PC-3 (cell line): ENCODE measurements at regions not wholly inside any gene's neighbourhood (a gene's known extent, or its start where the extent isn't known, plus 50 kb on each side); places are given as distances from the start of the nearest gene placed in this dataset.

Experiments used
- ATAC-seq: fragments of 200-7000 bp; cut with Tn5 transposase; 2 replicates; pipeline ENCODE4 v1.9.1; 2020; ENCODE audit warnings: mild to moderate bottlenecking, moderate library complexity
- BruUV-seq: library from RNA; stranded (reverse); fragments of 400-500 nt; replicated peaks from 2 replicates; lab custom pipeline; 2021; lab: Mats Ljungman, UMichigan
- CTCF ChIA-PET: fragments of 300-600 bp; sonication (Branson Sonifier 250); formaldehyde crosslinking; loops from one replicate; lab custom pipeline; 2022; ENCODE audit warnings: antibody characterized with exemption; lab: Charles Lee
- POLR2A ChIA-PET: fragments of 300-600 bp; sonication (Branson Sonifier 250); formaldehyde crosslinking; loops from one replicate; lab custom pipeline; 2022; ENCODE audit warnings: antibody characterized with exemption; ENCODE audit not compliant: unreplicated experiment; lab: Charles Lee
- DNase-seq: peaks from one replicate; pipeline ENCODE4 v3.0.0-alpha.2; 2015
- H2AFZ ChIP-seq: fragments of 300-600 bp; sonication (generic); 2 replicates; pipeline ENCODE4 v1.6.0; 2016; ENCODE audit warnings: antibody characterized with exemption, low read length
- H3F3A ChIP-seq: fragments of 300-600 bp; sonication (generic); one replicate; pipeline ENCODE4 v1.6.0; 2017; ENCODE audit warnings: antibody characterized with exemption, low read length, control low read depth, mild to moderate bottlenecking; ENCODE audit not compliant: unreplicated experiment
- H3K27ac ChIP-seq: fragments of 300-600 bp; sonication (generic); 2 replicates; pipeline ENCODE4 v1.5.1; 2016; ENCODE audit warnings: mild to moderate bottlenecking, low read length
- H3K27me3 ChIP-seq: fragments of 300-600 bp; sonication (generic); 2 replicates; pipeline ENCODE4 v1.6.1; 2016; ENCODE audit warnings: low read length, mixed read lengths
- H3K36me3 ChIP-seq: fragments of 300-600 bp; sonication (generic); 2 replicates; pipeline ENCODE4 v1.6.1; 2016; ENCODE audit warnings: low read depth, mixed run types, low read length, mixed read lengths
- H3K4me1 ChIP-seq: fragments of 300-600 bp; sonication (generic); 2 replicates; pipeline ENCODE4 v1.5.1; 2016; ENCODE audit warnings: low read length; ENCODE audit not compliant: insufficient read depth
- H3K4me2 ChIP-seq: fragments of 300-600 bp; sonication (generic); 2 replicates; pipeline ENCODE4 v1.6.0; 2016; ENCODE audit warnings: low read length
- H3K4me3 ChIP-seq: fragments of 300-600 bp; sonication (generic); 2 replicates; pipeline ENCODE4 v1.5.1; 2016; ENCODE audit warnings: mild to moderate bottlenecking, low read length, mixed read lengths
- H3K79me2 ChIP-seq: fragments of 300-600 bp; sonication (generic); 2 replicates; pipeline ENCODE4 v1.6.1; 2017; ENCODE audit warnings: low read length, mixed read lengths
- H3K9ac ChIP-seq: fragments of 300-600 bp; sonication (generic); 2 replicates; pipeline ENCODE4 v1.6.0; 2016; ENCODE audit warnings: mild to moderate bottlenecking, low read length
- H3K9me2 ChIP-seq: fragments of 300-600 bp; sonication (generic); replicated peaks from 2 replicates; pipeline ENCODE4 v1.6.1; 2016; ENCODE audit warnings: mixed run types, low read length, mixed read lengths
- H3K9me3 ChIP-seq: fragments of 300-600 bp; sonication (generic); 2 replicates; pipeline ENCODE4 v1.6.1; 2016; ENCODE audit warnings: low read length, mixed read lengths
- H4K20me1 ChIP-seq: fragments of 300-600 bp; sonication (generic); 2 replicates; pipeline ENCODE4 v1.6.1; 2016; ENCODE audit warnings: low read length, mixed read lengths
- CTCF ChIP-seq: fragments of 300-600 bp; sonication (generic); conservative IDR thresholded peaks from 2 replicates; pipeline ENCODE4 v1.5.1; 2017; ENCODE audit warnings: antibody characterized with exemption, low read depth, mild to moderate bottlenecking, low read length
- EZH2 ChIP-seq: fragments of 300-600 bp; sonication (generic); IDR thresholded peaks from one replicate; pipeline ENCODE4 v1.6.1; 2017; ENCODE audit warnings: antibody characterized with exemption, mild to moderate bottlenecking, low read length; ENCODE audit not compliant: unreplicated experiment
- EZH2phosphoT487 ChIP-seq: fragments of 300-600 bp; sonication (generic); IDR thresholded peaks from 2 replicates; pipeline ENCODE4 v1.6.1; 2018; ENCODE audit warnings: mild to moderate bottlenecking, antibody characterized with exemption, low read length, borderline replicate concordance
- intact Hi-C: fragments of 100-400 bp; cut with micrococcal nuclease; formaldehyde crosslinking; loops from 2 replicates; pipeline ENCODE4 v1.9.0; 2023

- ChIA-PET CTCF (no interaction called here), POLR2A (no interaction called here)
- Histone ChIP-seq H3K27ac (no peak overlapping the region), H3K79me2 (no peaks in the 10 kb centered on the region), H3F3A (no peaks in the 10 kb centered on the region), H3K9me2 (no peaks in the 10 kb centered on the region), H3K4me3 (no peak overlapping the region), H3K9me3 (no peaks in the 10 kb centered on the region), H3K4me2 (no peak overlapping the region), H3K36me3 (no peaks in the 10 kb centered on the region), H2AFZ (no peak overlapping the region), H3K4me1 (no peaks in the 10 kb centered on the region), H3K27me3 (peaks cover 37% of the 10 kb centered on the region), H4K20me1 (no peaks in the 10 kb centered on the region), H3K9ac (no peak overlapping the region)
- BruUV-seq, result no TSS peak
- TF ChIP-seq CTCF, result no peak
- no peak for DNase-seq
- intact Hi-C loops, result no loop called here
- ATAC-seq, result no peak
Observed at GRCh38 chr6:1139155-1139890, 172.6 kb upstream of the FOXQ1 start.

- intact Hi-C loops, result no loop called here
- H3K79me2 ChIP-seq, result no peaks in the 10 kb centered on the region
- no peak overlapping the region for H3K27ac ChIP-seq
- ChIA-PET CTCF (interaction anchor here (0.7 kb wide), 2 partner anchors 69 to 80 kb away, joined by 3 read pairs; no protein-coding TSS in a partner anchor), POLR2A (no interaction called here)
- no peak overlapping the region for H3K9ac ChIP-seq
- ATAC-seq (no peak), DNase-seq (no peak)
- H3K4me1 ChIP-seq, result no peaks in the 10 kb centered on the region
- H4K20me1 ChIP-seq, result no peaks in the 10 kb centered on the region
- no peaks in the 10 kb centered on the region for H3K36me3 ChIP-seq
- H3K9me2 ChIP-seq, result no peaks in the 10 kb centered on the region
- peaks cover 50% of the 10 kb centered on the region for H3K27me3 ChIP-seq
- no peak overlapping the region for H3K4me3 ChIP-seq
- no peaks in the 10 kb centered on the region for H3K9me3 ChIP-seq
- TF ChIP-seq EZH2phosphoT487 (no peak), EZH2 (no peak), CTCF (no peak)
- H3F3A ChIP-seq, result no peaks in the 10 kb centered on the region
- no peak overlapping the region for H3K4me2 ChIP-seq
- no TSS peak for BruUV-seq
- H2AFZ ChIP-seq, result no peak overlapping the region
Observed at GRCh38 chr6:1137849-1138248, 174.0 kb upstream of the FOXQ1 start.

- ChIA-PET POLR2A (no interaction called here), CTCF (no interaction called here)
- Histone ChIP-seq H2AFZ (no peak overlapping the region), H3K4me1 (0 out of 2 replicates have a peak, but pooled peaks cover 3% of the 10 kb centered on the region), H3F3A (no peaks in the 10 kb centered on the region), H3K9me3 (no peaks in the 10 kb centered on the region), H3K9me2 (no peaks in the 10 kb centered on the region), H3K4me2 (no peak overlapping the region), H3K9ac (no peak overlapping the region), H3K79me2 (no peaks in the 10 kb centered on the region), H3K27ac (no peak overlapping the region), H4K20me1 (no peaks in the 10 kb centered on the region), H3K27me3 (peaks cover 51% of the 10 kb centered on the region), H3K4me3 (no peak overlapping the region), H3K36me3 (no peaks in the 10 kb centered on the region)
- BruUV-seq, result no TSS peak
- DNase-seq (no peak), ATAC-seq (no peak)
- intact Hi-C loops, result no loop called here
- TF ChIP-seq EZH2phosphoT487 (no peak), EZH2 (no peak), CTCF (no peak)
Observed at GRCh38 chr6:1136827-1137226, 175.1 kb upstream of the FOXQ1 start.
